Subcutaneous abdominal adipose tissue (tissue), 5 donors: ENCODE measurements at regions not wholly inside any gene's neighbourhood (a gene's known extent, or its start where the extent isn't known, plus 50 kb on each side); places are given as distances from the start of the nearest gene placed in this dataset.

Source experiments
- H3K27ac ChIP-seq: one replicate; pipeline ENCODE4 v1.7.0; 2013; ENCODE audit warnings: low read depth, mild to moderate bottlenecking, inconsistent platforms, low read length, moderate library complexity
- H3K27me3 ChIP-seq, 5 donors: one replicate each; pipeline ENCODE4 v1.7.0; 2013; ENCODE audit warnings: low read length in 5 of 5, inconsistent platforms in 1 of 5; ENCODE audit not compliant: control insufficient read depth in 5 of 5, insufficient read depth in 4 of 5
- H3K36me3 ChIP-seq, 5 donors: one replicate each; pipeline ENCODE4 v1.7.0; 2013; ENCODE audit warnings: low read length in 5 of 5; ENCODE audit not compliant: control insufficient read depth in 5 of 5, insufficient read depth in 5 of 5
- H3K4me1 ChIP-seq, 5 donors: one replicate each; pipeline ENCODE4 v1.7.0; 2013; ENCODE audit warnings: low read length in 5 of 5, mild to moderate bottlenecking in 3 of 5, moderate library complexity in 1 of 5; ENCODE audit not compliant: control insufficient read depth in 5 of 5, insufficient read depth in 5 of 5
- H3K4me3 ChIP-seq, 5 donors: one replicate each; pipeline ENCODE4 v1.7.0; 2013; ENCODE audit warnings: low read length in 5 of 5, low read depth in 1 of 5
- H3K9ac ChIP-seq, 5 donors: one replicate each; pipeline ENCODE4 v1.7.0; 2013; ENCODE audit warnings: low read length in 5 of 5, mild to moderate bottlenecking in 4 of 5, moderate library complexity in 3 of 5
- H3K9me3 ChIP-seq, 5 donors: one replicate each; pipeline ENCODE4 v1.7.0; 2013; ENCODE audit warnings: low read length in 5 of 5; ENCODE audit not compliant: control insufficient read depth in 5 of 5
- donor health status: healthy.
- donor health status: healthy.
- donor health status: healthy.
- donor health status: healthy.
- donor health status: healthy.

DNA sequence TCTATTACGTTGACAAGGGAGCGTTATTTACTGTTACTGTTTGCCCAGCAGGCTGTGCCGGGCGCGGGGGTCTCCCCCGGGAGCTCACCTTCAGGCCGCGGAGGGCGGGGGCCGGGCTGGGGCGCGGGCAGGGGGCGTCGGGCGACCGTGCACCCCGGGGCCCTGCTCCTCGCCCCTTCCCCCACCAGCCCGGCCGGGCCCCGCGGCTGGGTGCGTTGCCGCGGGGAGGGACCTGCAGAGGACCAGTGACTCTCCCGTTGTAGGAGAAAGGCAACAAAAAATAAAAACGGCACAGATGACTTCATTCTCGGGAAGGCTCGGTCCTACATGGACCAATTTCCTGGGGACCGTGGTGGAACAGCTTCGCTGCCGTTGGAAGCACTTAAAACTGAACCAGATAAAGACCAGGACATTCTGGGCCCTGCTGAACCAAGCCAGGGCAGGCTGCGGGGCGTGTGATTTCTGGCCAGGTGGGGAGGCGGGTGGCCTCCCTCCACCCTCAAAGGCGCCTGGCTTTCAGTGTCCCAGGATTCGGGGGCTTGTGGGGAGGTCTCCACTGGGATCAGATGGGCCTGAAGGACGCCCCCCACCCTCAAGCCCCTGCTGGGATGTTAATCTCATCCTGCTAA lies 57.4 kb downstream of the IGLL1 start:
- H3K4me1 ChIP-seq: peaks cover 0 to 17% (median 17%) of the 10 kb centered on the region in 5 donors
- H3K9ac ChIP-seq: no peak overlapping the region
- H3K27me3 ChIP-seq: peaks cover 0 to 15% (median 9%) of the 10 kb centered on the region in 5 donors
- no peaks in the 10 kb centered on the region for H3K9me3 ChIP-seq
- H3K36me3 ChIP-seq: no peaks in the 10 kb centered on the region
- H3K27ac ChIP-seq: no peak overlapping the region
- H3K4me3 ChIP-seq: peak overlapping the region in 1 of 5 donors; percentile 69

DNA sequence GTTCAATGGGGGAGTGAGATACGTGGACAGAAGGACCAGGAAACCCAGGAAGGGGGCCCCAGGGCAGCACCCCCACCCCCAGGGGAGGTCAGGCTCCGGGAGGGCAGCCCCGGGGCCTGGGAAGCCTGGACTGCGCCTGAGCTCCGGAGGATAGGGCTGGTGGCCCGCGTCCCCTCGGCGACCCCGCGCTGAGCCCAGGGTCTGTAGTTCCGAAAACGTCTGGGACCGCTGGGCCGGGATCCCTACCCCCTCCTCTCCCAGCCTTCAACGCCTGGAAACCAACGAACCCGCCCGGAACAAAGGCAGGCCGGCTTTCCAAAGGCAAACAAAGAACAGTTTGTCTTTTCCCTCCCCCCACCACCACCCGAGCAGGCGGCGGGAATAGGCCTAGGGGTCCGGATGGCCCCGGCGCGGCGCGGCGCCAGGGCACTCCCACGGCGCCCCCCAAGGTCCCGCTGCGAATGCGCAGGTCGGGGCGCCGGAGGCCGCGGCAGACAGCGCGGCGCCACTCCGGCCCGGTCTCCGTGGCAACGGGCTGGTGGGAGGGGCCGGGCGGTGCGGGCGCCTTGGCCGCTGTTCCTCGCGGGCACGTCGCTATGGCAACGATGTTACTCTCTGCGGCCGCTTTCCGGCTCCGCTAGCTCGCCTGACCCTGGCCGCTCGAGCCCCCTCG lies 58.5 kb downstream of the IGLL1 start:
- Histone ChIP-seq H3K27me3 (peaks cover 0 to 15% (median 6%) of the 10 kb centered on the region in 5 donors), H3K9ac (peak overlapping the region in 4 of 5 donors; percentile 48 to 74 (median 67)), H3K9me3 (no peaks in the 10 kb centered on the region), H3K27ac (peak overlapping the region; percentile 70), H3K4me1 (peaks cover 0 to 17% (median 17%) of the 10 kb centered on the region in 5 donors), H3K4me3 (peak overlapping the region; percentile 48 to 69 (median 55)), H3K36me3 (no peaks in the 10 kb centered on the region)

DNA sequence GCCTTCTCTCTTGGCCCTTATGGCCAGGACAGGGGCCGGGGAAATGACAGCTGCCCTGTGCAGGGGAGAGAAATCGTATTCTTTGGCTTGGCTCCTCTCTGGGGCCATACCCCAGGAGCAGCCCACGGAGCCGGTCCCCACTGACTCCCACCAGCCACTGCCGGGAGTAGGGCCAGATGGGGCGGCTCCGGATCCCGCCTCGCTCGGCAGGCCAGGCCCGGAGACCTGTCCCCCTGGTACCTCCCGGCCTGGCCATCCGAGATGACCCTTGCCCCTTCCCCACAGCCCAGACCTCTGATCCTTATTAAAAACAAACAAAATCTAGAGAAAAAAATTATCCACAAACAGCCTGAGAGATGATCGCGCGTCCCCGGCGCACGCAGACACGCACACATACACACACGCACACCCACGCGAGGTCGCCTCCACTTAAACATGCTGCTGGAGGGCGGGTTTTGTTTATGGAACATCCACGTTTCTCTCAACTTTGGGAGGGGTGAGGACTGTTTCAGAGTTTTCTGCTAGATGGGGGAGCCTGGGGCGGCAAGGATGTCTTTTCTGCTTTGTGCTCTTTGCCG lies 59.1 kb downstream of the IGLL1 start:
- Histone ChIP-seq H3K4me1 (peaks cover 0 to 17% (median 17%) of the 10 kb centered on the region in 5 donors), H3K36me3 (no peaks in the 10 kb centered on the region), H3K4me3 (peak overlapping the region in 4 of 5 donors; percentile 53 to 69 (median 57)), H3K27me3 (peaks cover 0 to 15% (median 6%) of the 10 kb centered on the region in 5 donors), H3K27ac (peak overlapping the region; percentile 70), H3K9ac (peak overlapping the region in 2 of 5 donors; percentile 48 to 66), H3K9me3 (no peaks in the 10 kb centered on the region)

DNA sequence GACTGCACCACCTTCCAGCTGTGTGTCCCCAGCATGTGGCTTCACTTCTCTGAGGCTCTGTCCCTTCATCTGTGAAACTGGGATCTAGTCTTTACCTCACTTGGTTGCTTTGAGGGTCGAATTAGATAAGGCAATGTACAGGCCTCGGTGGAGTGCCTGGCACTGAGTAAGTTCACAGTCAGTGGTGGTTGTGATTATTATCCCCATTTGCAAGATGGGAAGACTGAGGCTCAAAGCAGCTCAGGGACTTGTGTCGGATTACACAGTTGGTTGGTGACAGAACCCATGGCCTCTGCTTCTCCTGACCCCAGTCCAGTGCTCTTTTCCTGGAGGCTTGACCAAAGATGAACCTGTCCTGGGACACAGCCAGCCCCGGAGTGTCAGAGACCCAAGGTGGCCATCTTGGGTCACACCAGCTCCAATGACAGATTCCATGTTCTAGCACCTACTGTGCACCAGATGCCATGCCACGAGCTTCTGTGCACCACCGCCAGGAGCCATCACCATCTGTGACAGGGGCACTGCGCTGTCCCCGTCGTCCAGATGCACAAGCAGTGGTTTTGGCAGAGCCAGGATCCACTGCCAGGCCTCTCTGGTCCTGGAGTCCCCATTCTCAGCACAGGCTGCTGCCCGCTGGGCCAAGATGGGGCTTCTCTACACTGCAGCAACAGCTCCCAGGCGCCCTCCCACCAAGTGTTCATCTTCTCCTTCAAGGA lies 60.5 kb downstream of the IGLL1 start:
- Histone ChIP-seq H3K36me3 (no peaks in the 10 kb centered on the region), H3K4me3 (no peak overlapping the region), H3K4me1 (peaks cover 0 to 17% (median 17%) of the 10 kb centered on the region in 5 donors), H3K9ac (no peak overlapping the region), H3K27ac (no peak overlapping the region), H3K9me3 (no peaks in the 10 kb centered on the region), H3K27me3 (peaks cover 0 to 15% (median 6%) of the 10 kb centered on the region in 5 donors)

DNA sequence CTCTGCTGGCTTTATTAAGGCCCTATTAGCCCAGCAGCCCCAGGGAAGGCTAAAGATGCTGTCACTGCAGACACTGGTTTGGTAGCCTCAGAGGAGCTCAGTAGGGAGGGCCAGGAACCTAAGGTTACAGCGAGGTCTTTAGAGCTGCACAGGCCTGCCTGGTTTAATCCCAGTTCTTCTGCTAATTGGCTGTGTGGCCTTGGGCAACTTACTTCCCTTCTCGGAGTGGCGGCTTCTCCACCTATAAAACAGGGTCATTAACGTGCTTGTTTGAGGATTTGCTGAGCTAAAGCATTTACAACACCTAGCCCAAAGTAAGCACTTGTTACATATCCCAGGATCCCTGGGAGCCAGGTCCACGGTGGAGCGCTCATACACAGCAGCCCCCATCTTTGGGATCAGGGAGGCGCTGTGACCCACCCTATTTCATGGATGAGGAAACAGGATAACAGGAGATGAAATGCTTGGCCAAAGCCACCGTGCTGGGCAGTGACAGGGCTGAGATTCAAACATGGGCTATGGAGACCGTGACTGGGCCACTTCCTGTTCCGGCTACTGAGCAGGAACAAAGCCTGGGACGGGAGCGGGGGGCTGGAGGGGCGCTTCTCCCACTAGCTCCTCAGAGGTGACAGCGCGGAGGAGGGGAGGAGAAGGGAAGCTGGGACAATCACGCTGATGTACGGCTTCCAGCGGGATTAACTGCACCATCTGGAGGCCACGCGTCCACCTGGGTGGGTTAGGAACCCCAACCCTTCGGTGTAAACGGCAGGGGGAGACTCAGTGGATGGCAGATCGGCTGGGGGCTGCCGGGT lies 61.5 kb downstream of the IGLL1 start:
- no peak overlapping the region for H3K9ac ChIP-seq
- H3K27ac ChIP-seq: no peak overlapping the region
- H3K9me3 ChIP-seq: no peaks in the 10 kb centered on the region
- no peak overlapping the region for H3K4me3 ChIP-seq
- H3K27me3 ChIP-seq: peaks cover 0 to 9% (median 6%) of the 10 kb centered on the region in 5 donors
- peaks cover 0 to 17% (median 17%) of the 10 kb centered on the region in 5 donors for H3K4me1 ChIP-seq
- no peaks in the 10 kb centered on the region for H3K36me3 ChIP-seq

DNA sequence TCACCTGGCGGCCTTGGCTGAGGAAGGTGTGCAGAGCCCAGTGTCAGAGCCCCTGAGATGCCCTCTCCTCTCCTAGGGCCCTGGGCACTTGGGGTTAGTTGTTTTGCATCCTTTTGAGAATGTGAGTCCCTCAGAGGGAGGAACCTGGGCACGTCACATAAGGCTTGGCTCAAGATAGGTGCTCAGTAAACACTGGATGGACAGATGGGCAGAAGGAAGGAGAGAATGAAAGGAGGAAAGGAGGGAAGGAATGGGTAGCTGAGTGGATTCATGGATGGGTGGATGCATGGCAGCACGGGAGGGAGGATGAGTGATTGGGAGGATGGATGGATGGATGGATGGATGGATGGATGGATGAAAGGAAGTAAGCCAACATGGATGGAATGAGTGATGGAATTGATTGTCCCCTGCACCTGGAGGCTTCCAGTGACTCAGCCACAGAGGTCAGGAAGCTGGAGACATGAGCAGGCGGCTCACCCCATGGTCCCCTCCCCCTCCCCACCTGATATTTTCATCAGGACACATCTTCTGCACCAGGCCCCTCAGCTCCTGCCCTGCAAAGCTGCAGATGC lies 62.2 kb downstream of the IGLL1 start:
- Histone ChIP-seq H3K27me3 (peaks cover 0 to 7% (median 2%) of the 10 kb centered on the region in 5 donors), H3K4me1 (peaks cover 0 to 16% (median 14%) of the 10 kb centered on the region in 5 donors), H3K36me3 (no peaks in the 10 kb centered on the region), H3K9ac (no peak overlapping the region), H3K27ac (no peak overlapping the region), H3K4me3 (no peak overlapping the region), H3K9me3 (no peaks in the 10 kb centered on the region)

DNA sequence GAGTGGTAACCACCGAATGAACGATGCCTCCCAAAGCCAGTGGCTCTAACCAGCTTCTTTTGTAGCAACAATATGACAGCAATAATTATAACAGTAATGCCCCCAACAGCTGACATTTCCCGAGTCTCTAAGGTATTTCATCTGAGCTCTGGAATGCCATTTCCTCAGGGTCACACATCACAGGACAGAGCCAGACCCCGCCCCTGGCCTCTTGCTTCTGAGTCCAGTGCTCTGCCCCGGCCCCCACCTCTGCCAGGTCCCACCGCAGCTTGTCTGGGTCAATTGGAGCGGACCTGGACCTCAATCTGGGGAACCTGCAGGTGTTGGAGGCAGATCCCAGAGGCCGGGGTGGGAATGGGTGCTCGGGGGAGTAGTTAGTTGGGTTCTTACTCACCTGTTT lies 63.8 kb downstream of the IGLL1 start:
- peaks cover 0 to 7% (median 0%) of the 10 kb centered on the region in 5 donors for H3K27me3 ChIP-seq
- no peak overlapping the region for H3K9ac ChIP-seq
- no peak overlapping the region for H3K4me3 ChIP-seq
- H3K9me3 ChIP-seq: no peaks in the 10 kb centered on the region
- H3K4me1 ChIP-seq: peaks cover 0 to 10% (median 9%) of the 10 kb centered on the region in 5 donors
- no peak overlapping the region for H3K27ac ChIP-seq
- no peaks in the 10 kb centered on the region for H3K36me3 ChIP-seq

DNA sequence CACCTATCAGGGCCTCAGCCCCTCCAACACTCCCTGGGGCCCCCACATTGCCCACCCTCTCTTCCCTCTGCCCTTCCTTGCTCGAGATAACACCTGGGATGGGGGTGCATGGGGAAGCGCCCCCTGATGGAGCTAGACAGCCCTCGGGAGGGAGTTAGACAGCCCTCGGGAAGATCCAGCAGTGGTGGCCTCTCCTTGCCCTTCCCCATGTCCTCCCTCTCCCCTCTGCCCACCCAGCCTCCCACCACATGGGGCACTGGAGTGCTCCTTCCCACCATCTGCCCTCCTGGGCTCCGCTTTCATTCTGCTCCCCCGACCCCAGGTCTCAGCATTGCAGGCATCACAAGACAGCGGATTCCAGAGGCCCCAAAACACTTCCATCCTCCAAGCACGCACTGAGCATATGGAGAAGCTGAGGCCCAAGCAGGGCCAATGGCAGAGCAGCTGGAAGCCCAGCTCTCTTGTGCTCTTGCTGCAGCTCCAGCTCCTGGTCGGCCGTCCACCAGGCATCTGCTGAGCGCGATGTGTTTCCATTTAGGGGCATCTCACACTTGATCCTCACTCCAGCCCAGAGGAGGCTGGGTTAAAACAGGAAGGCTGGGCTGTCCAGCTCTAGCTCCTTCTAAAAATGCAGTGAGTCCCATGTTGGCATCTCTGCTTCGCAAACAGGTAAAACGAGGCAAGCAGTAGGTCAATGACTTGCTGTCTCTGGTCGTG lies 65.6 kb downstream of the IGLL1 start:
- Histone ChIP-seq H3K4me3 (no peak overlapping the region), H3K27ac (no peak overlapping the region), H3K9me3 (no peaks in the 10 kb centered on the region), H3K4me1 (no peaks in the 10 kb centered on the region), H3K27me3 (peaks cover 0 to 7% (median 0%) of the 10 kb centered on the region in 5 donors), H3K36me3 (no peaks in the 10 kb centered on the region), H3K9ac (no peak overlapping the region)

DNA sequence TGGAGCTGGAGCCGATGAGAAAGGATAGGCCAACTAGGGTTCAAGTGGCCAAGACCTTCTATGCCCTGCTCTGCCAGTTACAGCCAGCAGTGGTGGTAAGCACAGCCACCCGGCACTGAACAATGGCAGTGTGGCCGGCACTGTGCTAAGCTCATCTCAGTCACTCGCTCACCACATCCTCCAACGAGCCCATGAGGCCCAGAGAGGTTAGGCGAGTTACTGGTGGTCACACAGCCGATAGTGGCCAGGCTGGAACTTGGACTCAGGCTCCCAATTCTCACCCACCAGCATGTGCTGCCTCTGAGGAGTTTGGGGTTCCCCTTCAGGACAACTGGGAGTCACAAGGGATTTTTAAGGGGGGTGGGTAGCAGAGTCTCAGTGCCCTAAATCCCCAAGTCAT lies 66.4 kb downstream of the IGLL1 start:
- no peaks in the 10 kb centered on the region for H3K4me1 ChIP-seq

More for the DNA sequence above, 66.4 kb downstream of the IGLL1 start:
- Histone ChIP-seq H3K9me3 (no peaks in the 10 kb centered on the region), H3K27ac (no peak overlapping the region), H3K9ac (no peak overlapping the region), H3K4me3 (no peak overlapping the region), H3K36me3 (no peaks in the 10 kb centered on the region), H3K27me3 (peaks cover 0 to 4% (median 0%) of the 10 kb centered on the region in 5 donors)
